SK-N-MC (cell line): ENCODE measurements at regions not wholly inside any gene's neighbourhood (a gene's known extent, or its start where the extent isn't known, plus 50 kb on each side); places are given as distances from the start of the nearest gene placed in this dataset.

Source experiments
- EZH2 ChIP-seq: fragments of 200-600 bp; sonication (generic); IDR thresholded peaks from one replicate; pipeline ENCODE4 v1.6.1; 2017; ENCODE audit warnings: antibody characterized with exemption
- FOXP2 ChIP-seq: optimal IDR thresholded peaks from 2 replicates; pipeline ENCODE3; 2011; ENCODE audit warnings: mild to moderate bottlenecking, moderate library complexity; ENCODE audit not compliant: insufficient read depth; ENCODE audit errors: extremely low read length, control extremely low read depth
- POLR2AphosphoS5 ChIP-seq: IDR thresholded peaks from 2 replicates; pipeline ENCODE4 v1.6.1; 2012; ENCODE audit warnings: mild to moderate bottlenecking, low read depth, low read length, borderline replicate concordance

DNA sequence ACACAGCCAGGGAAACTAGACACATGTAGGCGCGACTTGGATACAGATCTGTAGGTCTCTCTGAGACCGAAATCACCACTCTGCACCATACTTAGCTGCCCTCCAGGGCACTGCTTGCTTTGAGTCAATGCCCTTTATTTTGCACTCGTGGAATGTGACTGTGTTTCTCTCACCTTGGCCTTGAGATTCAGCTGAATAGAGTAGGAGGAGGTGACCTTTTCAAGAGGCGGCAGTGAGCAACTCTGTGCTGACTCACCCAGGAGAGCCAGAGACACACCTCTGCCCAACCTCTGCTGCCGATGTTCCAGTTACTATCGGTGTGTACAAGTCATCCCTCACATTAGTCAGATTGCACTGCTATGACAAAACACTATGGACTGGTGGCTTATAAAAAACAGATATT is 583.4 kb downstream of the VRK1 start:
- TF ChIP-seq EZH2 (no peak), POLR2AphosphoS5 (no peak), FOXP2 (no peak)
